ENCODE measurements at regions not wholly inside any gene's neighbourhood (a gene's known extent, or its start where the extent isn't known, plus 50 kb on each side); places are given as distances from the start of the nearest gene placed in this dataset.
A peak's percentile ranks its signal among the peaks of the same experiment; 100 is the strongest.

DNA sequence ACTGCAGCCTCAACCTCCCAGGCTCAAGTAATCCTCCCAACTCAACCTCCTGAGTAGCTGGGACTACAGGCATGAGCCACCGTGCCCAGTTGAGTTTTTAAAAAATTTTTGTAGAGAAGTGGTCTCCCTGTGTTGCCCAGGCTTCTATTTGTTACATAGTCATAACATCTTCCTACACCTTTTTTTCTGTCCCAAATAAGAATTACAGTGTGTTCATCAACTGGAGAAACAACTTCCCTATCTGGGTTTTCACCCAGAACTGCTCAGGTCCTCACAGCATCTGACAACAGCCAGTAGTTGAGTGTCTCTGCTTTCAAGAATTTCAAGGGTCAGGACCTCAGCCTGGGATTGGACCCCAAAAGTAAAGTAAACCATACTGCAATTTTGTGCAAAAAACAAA, 235.2 kb upstream of the AMIGO2 start:
- POLR2A ChIA-PET (ENCODE audit: partially characterized antibody): no interaction called here
- Histone ChIP-seq H3K27ac (ENCODE audit: low read depth, low read length) (no peak overlapping the region), H3K4me3 (ENCODE audit: low read length in 2 of 2) (no peak overlapping the region), H3K36me3 (ENCODE audit: insufficient read depth, low read length) (no peaks in the 10 kb centered on the region), H3K27me3 (ENCODE audit: insufficient read depth, low read length) (no peaks in the 10 kb centered on the region), H3K4me1 (ENCODE audit: insufficient read depth, low read length) (peaks cover 38% of the 10 kb centered on the region), H3K9me3 (ENCODE audit: control insufficient read depth in 1 of 2, low read length in 2 of 2) (no peaks in the 10 kb centered on the region)
- Mint-ChIP-seq H3K27me3 (no peaks in the 10 kb centered on the region), H3K4me3 (no peak overlapping the region), H3K27ac (peak overlapping the region in 1 of 7 donors; percentile 48), H3K36me3 (no peaks in the 10 kb centered on the region), H3K4me1 (peaks cover 19 to 49% (median 30%) of the 10 kb centered on the region in 4 donors), H3K9me3 (peaks cover 0 to 6% (median 3%) of the 10 kb centered on the region in 8 donors)
- CTCF ChIA-PET (ENCODE audit: partially characterized antibody): interaction anchor here (0.7 kb wide), 1 partner anchor 121 kb away, joined by 3 read pairs; no protein-coding TSS in a partner anchor
- intact Hi-C loops (cut with micrococcal nuclease): no loop called here
- DNase-seq: no peak

DNA sequence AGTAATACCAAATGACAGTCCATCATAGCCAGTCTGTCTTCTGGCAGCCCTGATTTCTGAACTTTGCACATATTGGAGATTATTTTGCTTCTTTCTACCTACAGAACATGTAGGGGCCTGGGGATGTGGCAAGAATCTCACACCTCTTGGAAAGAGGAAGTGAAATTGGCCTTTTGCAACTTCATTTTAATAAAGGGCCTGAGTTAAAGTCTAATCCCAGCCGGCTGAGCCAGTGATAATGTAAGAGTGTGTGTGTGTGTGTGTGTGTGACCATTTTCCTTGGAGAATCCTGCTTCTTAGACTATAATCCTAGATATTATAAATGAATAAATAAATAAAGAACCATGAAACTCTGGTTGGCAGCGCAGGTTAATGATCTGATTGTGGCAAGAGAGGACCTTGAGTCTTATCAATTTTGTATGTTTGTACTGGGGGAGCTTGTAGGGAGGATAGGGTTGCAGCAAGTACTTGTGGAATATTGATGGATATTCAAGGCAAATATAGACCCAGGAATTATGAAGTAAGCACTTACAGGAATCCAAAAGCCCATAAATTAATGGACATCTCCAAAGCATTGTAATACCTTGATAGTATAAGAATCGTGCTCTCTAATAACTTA, 233.2 kb upstream of the AMIGO2 start:
- Mint-ChIP-seq H3K27me3 (no peaks in the 10 kb centered on the region), H3K36me3 (no peaks in the 10 kb centered on the region), H3K27ac (no peak overlapping the region), H3K4me3 (no peak overlapping the region), H3K4me1 (peaks cover 14 to 45% (median 24%) of the 10 kb centered on the region in 4 donors), H3K9me3 (peaks cover 0 to 18% (median 5%) of the 10 kb centered on the region in 8 donors)
- intact Hi-C loops (cut with micrococcal nuclease): no loop called here
- no peak for DNase-seq
- no peak overlapping the region for H3K4me3 ChIP-seq (ENCODE audit: low read length in 2 of 2)
- H3K9me3 ChIP-seq (ENCODE audit: control insufficient read depth in 1 of 2, low read length in 2 of 2): no peaks in the 10 kb centered on the region
- H3K4me1 ChIP-seq (ENCODE audit: insufficient read depth, low read length): peaks cover 21% of the 10 kb centered on the region
- ChIA-PET CTCF (ENCODE audit: partially characterized antibody) (interaction anchor here (1.3 to 2.2 kb wide), 3 partner anchors 84 to 280 kb away, joined by 3 to 16 read pairs (median 4); no protein-coding TSS in a partner anchor), POLR2A (ENCODE audit: partially characterized antibody) (interaction anchor here (0.6 kb wide), 3 partner anchors 58 to 1332 kb away, joined by 3 read pairs; no protein-coding TSS in a partner anchor)
- no peak overlapping the region for H3K27ac ChIP-seq (ENCODE audit: low read depth, low read length)
- no peaks in the 10 kb centered on the region for H3K36me3 ChIP-seq (ENCODE audit: insufficient read depth, low read length)
- H3K27me3 ChIP-seq (ENCODE audit: insufficient read depth, low read length): no peaks in the 10 kb centered on the region

DNA sequence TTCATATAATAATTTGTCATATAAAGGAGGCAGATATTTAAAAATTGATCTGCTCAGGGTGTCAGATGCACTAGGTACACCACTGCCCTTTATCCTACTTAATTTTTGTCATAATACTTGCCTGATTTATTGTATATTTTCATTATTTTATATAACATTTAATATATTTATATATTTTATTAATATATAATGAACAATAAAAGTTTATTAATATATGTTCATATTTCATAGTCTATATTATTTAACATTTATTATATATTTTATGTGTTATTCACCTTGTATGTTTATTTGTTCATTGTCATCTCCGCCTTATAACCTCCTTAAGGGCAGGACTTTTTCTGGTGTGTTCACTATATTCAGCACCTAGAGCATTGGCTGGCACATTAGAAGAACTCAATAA, 232.4 kb upstream of the AMIGO2 start:
- ChIA-PET POLR2A (ENCODE audit: partially characterized antibody) (interaction anchor here (0.6 to 1.9 kb wide), 5 partner anchors 49 to 1331 kb away, joined by 3 to 6 read pairs (median 3); no protein-coding TSS in a partner anchor), CTCF (ENCODE audit: partially characterized antibody) (interaction anchor here (0.6 to 2.6 kb wide), 6 partner anchors 85 to 290 kb away, joined by 3 to 16 read pairs (median 4); partner anchors contain the start of genes AMIGO2 and PCED1B)
- no peak for DNase-seq
- no peaks in the 10 kb centered on the region for H3K36me3 ChIP-seq (ENCODE audit: insufficient read depth, low read length)
- H3K4me3 ChIP-seq (ENCODE audit: low read length in 2 of 2): no peak overlapping the region
- H3K4me3 Mint-ChIP-seq: no peak overlapping the region
- no peak overlapping the region for H3K27ac ChIP-seq (ENCODE audit: low read depth, low read length)
- no peak overlapping the region for H3K27ac Mint-ChIP-seq
- H3K27me3 ChIP-seq (ENCODE audit: insufficient read depth, low read length): no peaks in the 10 kb centered on the region
- peaks cover 0 to 21% (median 6%) of the 10 kb centered on the region in 8 donors for H3K9me3 Mint-ChIP-seq
- H3K27me3 Mint-ChIP-seq: no peaks in the 10 kb centered on the region
- H3K4me1 Mint-ChIP-seq: peaks cover 19 to 46% (median 28%) of the 10 kb centered on the region in 4 donors
- intact Hi-C loops (cut with micrococcal nuclease): no loop called here
- peaks cover 20% of the 10 kb centered on the region for H3K4me1 ChIP-seq (ENCODE audit: insufficient read depth, low read length)
- H3K36me3 Mint-ChIP-seq: peaks cover 0 to 3% of the 10 kb centered on the region in 2 donors
- H3K9me3 ChIP-seq (ENCODE audit: control insufficient read depth in 1 of 2, low read length in 2 of 2): no peaks in the 10 kb centered on the region

DNA sequence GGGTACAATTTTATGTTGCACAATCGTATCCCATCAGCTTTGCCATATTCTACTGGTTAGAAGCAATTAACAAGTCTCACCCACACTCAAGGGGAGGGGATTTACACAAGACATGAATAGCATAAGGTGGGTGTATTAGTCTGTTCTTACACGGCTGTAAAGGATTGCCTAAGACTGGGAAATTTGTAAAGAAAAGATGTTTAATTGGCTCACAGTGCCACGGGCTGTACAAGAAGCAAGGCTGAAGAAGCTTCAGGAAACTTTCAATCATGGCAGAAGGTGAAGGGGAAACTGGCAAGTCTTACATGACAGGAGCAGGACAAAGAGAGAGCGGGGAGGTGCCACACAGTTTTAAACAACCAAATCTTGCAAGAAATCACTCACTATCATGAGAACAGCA, 231.8 kb upstream of the AMIGO2 start:
- no peak overlapping the region for H3K27ac ChIP-seq (ENCODE audit: low read depth, low read length)
- Mint-ChIP-seq H3K27me3 (no peaks in the 10 kb centered on the region), H3K27ac (peak overlapping the region in 1 of 7 donors; percentile 1), H3K4me3 (no peak overlapping the region), H3K4me1 (peaks cover 21 to 46% (median 29%) of the 10 kb centered on the region in 4 donors), H3K9me3 (peaks cover 0 to 27% (median 8%) of the 10 kb centered on the region in 8 donors), H3K36me3 (peaks cover 0 to 7% of the 10 kb centered on the region in 2 donors)
- no peaks in the 10 kb centered on the region for H3K36me3 ChIP-seq (ENCODE audit: insufficient read depth, low read length)
- POLR2A ChIA-PET (ENCODE audit: partially characterized antibody): interaction anchor here (1.5 to 1.9 kb wide), 3 partner anchors 49 to 232 kb away, joined by 3 to 6 read pairs (median 5); partner anchors contain the start of genes AMIGO2 and PCED1B
- H3K4me1 ChIP-seq (ENCODE audit: insufficient read depth, low read length): peaks cover 19% of the 10 kb centered on the region
- no peak for DNase-seq
- H3K9me3 ChIP-seq (ENCODE audit: control insufficient read depth in 1 of 2, low read length in 2 of 2): no peaks in the 10 kb centered on the region
- H3K27me3 ChIP-seq (ENCODE audit: insufficient read depth, low read length): no peaks in the 10 kb centered on the region
- CTCF ChIA-PET (ENCODE audit: partially characterized antibody): interaction anchor here (1.3 to 2.6 kb wide), 3 partner anchors 86 to 278 kb away, joined by 4 to 13 read pairs (median 6); partner anchors contain the start of genes AMIGO2 and PCED1B
- no peak overlapping the region for H3K4me3 ChIP-seq (ENCODE audit: low read length in 2 of 2)
- intact Hi-C loops (cut with micrococcal nuclease): no loop called here

DNA sequence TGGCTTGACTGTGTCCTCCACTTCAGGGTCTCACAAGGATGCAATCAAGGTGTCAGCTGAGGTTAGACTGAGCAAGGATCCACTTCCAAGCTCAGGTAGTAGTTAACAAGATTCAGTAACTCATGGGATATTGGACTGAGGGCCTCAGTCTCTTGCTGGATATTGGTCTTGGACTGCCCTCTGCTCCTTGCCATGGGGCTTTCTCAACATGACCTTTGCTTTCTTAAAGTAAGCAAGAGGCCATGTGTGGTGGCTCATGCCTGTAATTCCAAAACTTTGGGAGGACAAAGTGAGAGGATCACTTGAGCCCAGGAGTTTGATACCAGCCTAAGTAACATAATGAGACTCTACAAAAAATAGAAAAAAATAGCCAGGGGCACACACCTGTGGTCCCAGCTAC, 231.3 kb upstream of the AMIGO2 start:
- H3K36me3 ChIP-seq (ENCODE audit: insufficient read depth, low read length): no peaks in the 10 kb centered on the region
- ChIA-PET CTCF (ENCODE audit: partially characterized antibody) (interaction anchor here (1.3 to 2.6 kb wide), 3 partner anchors 87 to 278 kb away, joined by 4 to 13 read pairs (median 6); partner anchors contain the start of genes AMIGO2 and PCED1B), POLR2A (ENCODE audit: partially characterized antibody) (interaction anchor here (1.5 to 1.9 kb wide), 3 partner anchors 50 to 231 kb away, joined by 3 to 6 read pairs (median 5); partner anchors contain the start of genes AMIGO2 and PCED1B)
- H3K27me3 Mint-ChIP-seq: no peaks in the 10 kb centered on the region
- H3K36me3 Mint-ChIP-seq: peaks cover 0 to 7% of the 10 kb centered on the region in 2 donors
- peaks cover 20 to 47% (median 28%) of the 10 kb centered on the region in 4 donors for H3K4me1 Mint-ChIP-seq
- no peak overlapping the region for H3K4me3 ChIP-seq (ENCODE audit: low read length in 2 of 2)
- peaks cover 17% of the 10 kb centered on the region for H3K4me1 ChIP-seq (ENCODE audit: insufficient read depth, low read length)
- intact Hi-C loops (cut with micrococcal nuclease): no loop called here
- H3K27me3 ChIP-seq (ENCODE audit: insufficient read depth, low read length): no peaks in the 10 kb centered on the region
- no peak overlapping the region for H3K27ac Mint-ChIP-seq
- H3K4me3 Mint-ChIP-seq: no peak overlapping the region
- H3K9me3 Mint-ChIP-seq: peaks cover 0 to 29% (median 9%) of the 10 kb centered on the region in 8 donors
- DNase-seq: no peak
- H3K9me3 ChIP-seq (ENCODE audit: control insufficient read depth in 1 of 2, low read length in 2 of 2): no peaks in the 10 kb centered on the region
- H3K27ac ChIP-seq (ENCODE audit: low read depth, low read length): no peak overlapping the region

DNA sequence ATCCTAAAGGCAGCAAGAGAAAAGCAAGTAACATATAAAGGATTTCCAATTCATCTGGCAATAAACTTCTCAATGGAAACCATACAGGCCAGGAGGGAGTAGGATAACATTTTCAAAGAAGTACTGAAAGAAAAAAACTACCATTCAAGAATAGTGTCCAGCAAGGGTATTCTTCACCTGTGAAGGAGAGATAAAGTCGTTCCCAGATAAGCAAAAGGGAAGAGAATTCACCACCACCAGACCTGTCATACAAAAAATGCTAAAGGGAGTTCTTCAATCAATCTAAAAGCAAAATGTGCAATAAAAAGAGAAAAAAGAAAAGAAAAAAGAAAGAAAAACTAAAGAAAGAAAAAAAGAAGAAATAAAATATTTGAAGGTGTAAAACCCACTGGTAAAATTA, 228.9 kb upstream of the AMIGO2 start:
- H3K9me3 Mint-ChIP-seq: peaks cover 0 to 29% (median 11%) of the 10 kb centered on the region in 8 donors
- H3K4me3 Mint-ChIP-seq: no peak overlapping the region
- CTCF ChIA-PET (ENCODE audit: partially characterized antibody): interaction anchor here (1.0 to 1.3 kb wide), 2 partner anchors 89 to 276 kb away, joined by 3 to 6 read pairs; no protein-coding TSS in a partner anchor

More for the DNA sequence above, 228.9 kb upstream of the AMIGO2 start:
- intact Hi-C loops (cut with micrococcal nuclease): loop anchor here (5.0 kb wide), 1 partner anchor 116 kb away; no protein-coding TSS in a partner anchor
- no peak overlapping the region for H3K4me3 ChIP-seq (ENCODE audit: low read length in 2 of 2)
- no peak overlapping the region for H3K27ac ChIP-seq (ENCODE audit: low read depth, low read length)
- Mint-ChIP-seq H3K36me3 (peaks cover 0 to 7% of the 10 kb centered on the region in 2 donors), H3K27ac (no peak overlapping the region), H3K4me1 (peaks cover 19 to 39% (median 29%) of the 10 kb centered on the region in 4 donors), H3K27me3 (no peaks in the 10 kb centered on the region)
- no peaks in the 10 kb centered on the region for H3K9me3 ChIP-seq (ENCODE audit: control insufficient read depth in 1 of 2, low read length in 2 of 2)
- peaks cover 17% of the 10 kb centered on the region for H3K4me1 ChIP-seq (ENCODE audit: insufficient read depth, low read length)
- POLR2A ChIA-PET (ENCODE audit: partially characterized antibody): interaction anchor here (0.6 kb wide), 2 partner anchors 87 to 224 kb away, joined by 3 read pairs; no protein-coding TSS in a partner anchor
- no peaks in the 10 kb centered on the region for H3K36me3 ChIP-seq (ENCODE audit: insufficient read depth, low read length)
- DNase-seq: no peak
- H3K27me3 ChIP-seq (ENCODE audit: insufficient read depth, low read length): no peaks in the 10 kb centered on the region

Measured in CD4-positive, alpha-beta memory T cell (primary cell).